NCI-H69 (cell line): ENCODE measurements at regions not wholly inside any gene's neighbourhood (a gene's known extent, or its start where the extent isn't known, plus 50 kb on each side); places are given as distances from the start of the nearest gene placed in this dataset.
"Not testable (repeated sequence)": the region's sequence is repeated elsewhere in the genome, so short reads cannot be mapped to it uniquely, and the experiment has no call there.

Experiments used
- DNase-seq: peaks from one replicate; lab custom pipeline; 2025; lab: John Stamatoyannopoulos, UW

- DNase-seq = no peak
Observed at GRCh38 chr19:30276883-30277280, 95.3 kb upstream of the ZNF536 start.

- DNase-seq = no peak
Observed at GRCh38 chr19:30277941-30278881, 94.0 kb upstream of the ZNF536 start.

- no peak for DNase-seq
Observed at GRCh38 chr19:30278882-30279254, 93.3 kb upstream of the ZNF536 start.

- no peak for DNase-seq
Observed at GRCh38 chr19:30280018-30280417, 92.2 kb upstream of the ZNF536 start.

GRCh38 chr19:30281906-30282305, 90.3 kb upstream of the ZNF536 start:
- no peak for DNase-seq

- no peak for DNase-seq
Observed at GRCh38 chr19:30283556-30283955, 88.6 kb upstream of the ZNF536 start.

GRCh38 chr19:30284209-30284608, 88.0 kb upstream of the ZNF536 start:
- no peak for DNase-seq

GRCh38 chr19:30284885-30285284, 87.3 kb upstream of the ZNF536 start:
- DNase-seq = no peak

GRCh38 chr19:30286378-30286777, 85.8 kb upstream of the ZNF536 start:
- no peak for DNase-seq

- no peak for DNase-seq
Observed at GRCh38 chr19:30287259-30287658, 84.9 kb upstream of the ZNF536 start.

- DNase-seq = no peak
Observed at GRCh38 chr19:30287973-30288372, 84.2 kb upstream of the ZNF536 start.

GRCh38 chr19:30288911-30289310, 83.3 kb upstream of the ZNF536 start:
- no peak for DNase-seq

GRCh38 chr19:30289336-30289735, 82.8 kb upstream of the ZNF536 start:
- DNase-seq = no peak

GRCh38 chr19:30290805-30291204, 81.4 kb upstream of the ZNF536 start:
- DNase-seq = not testable (repeated sequence)

GRCh38 chr19:30293051-30293785, 79.0 kb upstream of the ZNF536 start:
- DNase-seq = no peak

GRCh38 chr19:30297969-30298368, 74.2 kb upstream of the ZNF536 start:
- DNase-seq = no peak

- no peak for DNase-seq
Observed at GRCh38 chr19:30303131-30303654, 69.0 kb upstream of the ZNF536 start.

GRCh38 chr19:30304540-30304939, 67.6 kb upstream of the ZNF536 start:
- DNase-seq = no peak

GRCh38 chr19:30305346-30306060, 66.7 kb upstream of the ZNF536 start:
- no peak for DNase-seq

- no peak for DNase-seq
Observed at GRCh38 chr19:30307191-30307974, 64.8 kb upstream of the ZNF536 start.

- no peak for DNase-seq
Observed at GRCh38 chr19:30309176-30309575, 63.0 kb upstream of the ZNF536 start.
